ENCODE measurements at regions not wholly inside any gene's neighbourhood (a gene's known extent, or its start where the extent isn't known, plus 50 kb on each side); places are given as distances from the start of the nearest gene placed in this dataset.

- Histone ChIP-seq H3K4me3 (no peak overlapping the region), H3K36me3 (no peaks in the 10 kb centered on the region), H3K4me1 (peaks cover 0 to 13% (median 6%) of the 10 kb centered on the region in 3 donors), H3K9me3 (no peaks in the 10 kb centered on the region), H3K27me3 (no peaks in the 10 kb centered on the region), H3K27ac (no peak overlapping the region)
- no peak for TF ChIP-seq POLR2A (IDR thresholded peaks at IDR 0.05)
- no peak for TF ChIP-seq CTCF (IDR thresholded peaks at IDR 0.05)
- DNase-seq = no peak
- intact Hi-C loops (cut with DNase I) = no loop called here
These were observed 141.4 kb downstream of the SCG2 start for GRCh38 chr2:223460774-223461211.

GRCh38 chr2:223464071-223464470 is 138.1 kb downstream of the SCG2 start:
- Histone ChIP-seq H3K4me1 (peaks cover 0 to 18% (median 6%) of the 10 kb centered on the region in 3 donors), H3K9me3 (no peaks in the 10 kb centered on the region), H3K4me3 (no peak overlapping the region), H3K27me3 (no peaks in the 10 kb centered on the region), H3K27ac (no peak overlapping the region), H3K36me3 (no peaks in the 10 kb centered on the region)
- intact Hi-C loops (cut with DNase I) = no loop called here
- TF ChIP-seq CTCF (IDR thresholded peaks at IDR 0.05) = no peak
- no peak for TF ChIP-seq POLR2A (IDR thresholded peaks at IDR 0.05)
- no peak for DNase-seq
- WGBS, 2 donors = 71 to 77% methylated on average over 2 of the region's 2 CpGs

- H3K4me1 ChIP-seq = peaks cover 0 to 13% (median 5%) of the 10 kb centered on the region in 3 donors
- TF ChIP-seq CTCF (IDR thresholded peaks at IDR 0.05) = no peak
- TF ChIP-seq POLR2A (IDR thresholded peaks at IDR 0.05) = no peak
- peak overlapping the region in 2 of 4 donors; percentile 31 to 37 for H3K27ac ChIP-seq
- H3K4me3 ChIP-seq = no peak overlapping the region
- intact Hi-C loops (cut with DNase I) = no loop called here
- no peaks in the 10 kb centered on the region for H3K27me3 ChIP-seq
- H3K36me3 ChIP-seq = no peaks in the 10 kb centered on the region
- 6 to 15% methylated on average over 2 of the region's 2 CpGs for WGBS, 2 donors
- DNase-seq = peak; percentile 14
- no peaks in the 10 kb centered on the region for H3K9me3 ChIP-seq
These were observed 136.4 kb downstream of the SCG2 start for GRCh38 chr2:223465793-223466192.

- no peaks in the 10 kb centered on the region for H3K36me3 ChIP-seq
- intact Hi-C loops (cut with DNase I) = no loop called here
- TF ChIP-seq POLR2A (IDR thresholded peaks at IDR 0.05) (no peak), CTCF (IDR thresholded peaks at IDR 0.05) (no peak)
- H3K4me3 ChIP-seq = no peak overlapping the region
- H3K27ac ChIP-seq = no peak overlapping the region
- no peaks in the 10 kb centered on the region for H3K27me3 ChIP-seq
- WGBS, 2 donors = 49 to 54% methylated on average over 2 of the region's 2 CpGs
- no peak for DNase-seq
- H3K9me3 ChIP-seq = no peaks in the 10 kb centered on the region
- peaks cover 0 to 12% (median 0%) of the 10 kb centered on the region in 3 donors for H3K4me1 ChIP-seq
These were observed 135.0 kb downstream of the SCG2 start for GRCh38 chr2:223467196-223467595.

GRCh38 chr2:223469270-223470046 is 132.7 kb downstream of the SCG2 start:
- Histone ChIP-seq H3K4me1 (peaks cover 0 to 12% (median 0%) of the 10 kb centered on the region in 3 donors), H3K27me3 (no peaks in the 10 kb centered on the region), H3K9me3 (no peaks in the 10 kb centered on the region), H3K4me3 (no peak overlapping the region), H3K27ac (peak overlapping the region in 2 of 4 donors; percentile 46 to 50), H3K36me3 (no peaks in the 10 kb centered on the region)
- WGBS, 2 donors = 72 to 78% methylated on average over 6 of the region's 6 CpGs
- intact Hi-C loops (cut with DNase I) = no loop called here
- no peak for DNase-seq
- no peak for TF ChIP-seq POLR2A (IDR thresholded peaks at IDR 0.05)
- no peak for TF ChIP-seq CTCF (IDR thresholded peaks at IDR 0.05)
